GM23338 (cell line): ENCODE measurements at regions not wholly inside any gene's neighbourhood (a gene's known extent, or its start where the extent isn't known, plus 50 kb on each side); places are given as distances from the start of the nearest gene placed in this dataset.

Source experiments
- ATAC-seq: fragments of 200-7000 bp; cut with Tn5 transposase; 3 replicates; pipeline ENCODE4 v1.9.1; 2020
- DNase-seq: peaks from one replicate; pipeline ENCODE4 v3.0.0-alpha.2; 2015; ENCODE audit warnings: low spot score
- H2AFZ ChIP-seq: fragments of 200-600 bp; sonication (generic); 2 replicates; pipeline ENCODE4 v1.8.0; 2016; ENCODE audit warnings: antibody characterized with exemption, mild to moderate bottlenecking, moderate library complexity
- H3F3A ChIP-seq: fragments of 200-600 bp; sonication (generic); replicated peaks from 2 replicates; pipeline ENCODE4 v1.8.0; 2017; ENCODE audit warnings: antibody characterized with exemption, mixed run types, low read depth
- H3K27ac ChIP-seq: fragments of 200-600 bp; sonication (generic); 2 replicates; pipeline ENCODE4 v1.6.1; 2016; ENCODE audit warnings: low read depth
- H3K27me3 ChIP-seq: fragments of 200-600 bp; sonication (generic); 2 replicates; pipeline ENCODE4 v1.8.0; 2016; ENCODE audit warnings: mild to moderate bottlenecking, mixed run types, moderate library complexity; ENCODE audit not compliant: insufficient read depth
- H3K36me3 ChIP-seq: fragments of 200-600 bp; sonication (generic); 2 replicates; pipeline ENCODE4 v1.8.0; 2016; ENCODE audit warnings: mild to moderate bottlenecking; ENCODE audit not compliant: insufficient read depth
- H3K4me1 ChIP-seq: fragments of 200-600 bp; sonication (generic); 2 replicates; pipeline ENCODE4 v1.8.0; 2016; ENCODE audit warnings: mild to moderate bottlenecking, moderate library complexity; ENCODE audit not compliant: insufficient read depth
- H3K4me2 ChIP-seq: fragments of 200-600 bp; sonication (generic); 2 replicates; pipeline ENCODE4 v1.7.1; 2017; ENCODE audit warnings: mixed run types
- H3K4me3 ChIP-seq: fragments of 200-600 bp; sonication (generic); 2 replicates; pipeline ENCODE4 v1.6.1; 2016; ENCODE audit warnings: mixed run types
- H3K79me2 ChIP-seq: fragments of 200-600 bp; sonication (generic); replicated peaks from 2 replicates; pipeline ENCODE4 v1.8.0; 2017; ENCODE audit warnings: mild to moderate bottlenecking; ENCODE audit not compliant: insufficient read depth
- H3K9me2 ChIP-seq: fragments of 200-600 bp; sonication (generic); 2 replicates; pipeline ENCODE4 v1.8.0; 2017; ENCODE audit not compliant: insufficient read depth
- H4K20me1 ChIP-seq: fragments of 200-600 bp; sonication (generic); replicated peaks from 2 replicates; pipeline ENCODE4 v1.8.0; 2017; ENCODE audit warnings: mild to moderate bottlenecking; ENCODE audit not compliant: insufficient read depth
- H3K27ac Mint-ChIP-seq: 2 replicates; pipeline ENCODE4 v1.8.0; 2020; ENCODE audit warnings: inconsistent platforms, mild to moderate bottlenecking, moderate library complexity, mixed read lengths
- H3K27me3 Mint-ChIP-seq: 3 replicates; pipeline ENCODE4 v1.8.0; 2022; ENCODE audit warnings: low read depth, mild to moderate bottlenecking, moderate library complexity, mixed read lengths, inconsistent platforms; ENCODE audit not compliant: insufficient read depth, poor library complexity
- H3K36me3 Mint-ChIP-seq: 3 replicates; pipeline ENCODE4 v1.8.0; 2021; ENCODE audit warnings: low read depth, mild to moderate bottlenecking, inconsistent platforms, moderate library complexity, mixed read lengths
- H3K4me1 Mint-ChIP-seq: 3 replicates; pipeline ENCODE4 v1.8.0; 2020; ENCODE audit warnings: mild to moderate bottlenecking, inconsistent platforms, mixed read lengths
- H3K4me3 Mint-ChIP-seq: 3 replicates; pipeline ENCODE4 v1.8.0; 2021; ENCODE audit warnings: moderate library complexity, mild to moderate bottlenecking, inconsistent platforms, mixed read lengths
- H3K9me3 Mint-ChIP-seq: 3 replicates; pipeline ENCODE4 v1.8.0; 2020; ENCODE audit warnings: moderate library complexity, mild to moderate bottlenecking, inconsistent platforms, mixed read lengths
- ZNF114 ChIP-seq: fragments of 250-450 bp; sonication (Bioruptor Pico); IDR thresholded peaks from 2 replicates; pipeline ENCODE4 v1.5.0; 2020; ENCODE audit warnings: mild to moderate bottlenecking, moderate library complexity
- ZNF462 ChIP-seq: fragments of 250-450 bp; sonication (Bioruptor Pico); IDR thresholded peaks from 2 replicates; pipeline ENCODE4 v1.5.0; 2020; ENCODE audit warnings: mild to moderate bottlenecking, moderate library complexity
- TF ChIP-seq, protein P1 (sequence below), 2 experiments: fragments of 200-600 bp in 1 of 2; sonication (generic) in 1 of 2; conservative IDR thresholded peaks; 2 replicates each; pipeline versions ENCODE4 v1.5.1 to v1.6.1; 2016 to 2017; ENCODE audit warnings: antibody characterized with exemption in 2 of 2, low read depth in 2 of 2, mild to moderate bottlenecking in 2 of 2, moderate library complexity in 1 of 2

DNA sequence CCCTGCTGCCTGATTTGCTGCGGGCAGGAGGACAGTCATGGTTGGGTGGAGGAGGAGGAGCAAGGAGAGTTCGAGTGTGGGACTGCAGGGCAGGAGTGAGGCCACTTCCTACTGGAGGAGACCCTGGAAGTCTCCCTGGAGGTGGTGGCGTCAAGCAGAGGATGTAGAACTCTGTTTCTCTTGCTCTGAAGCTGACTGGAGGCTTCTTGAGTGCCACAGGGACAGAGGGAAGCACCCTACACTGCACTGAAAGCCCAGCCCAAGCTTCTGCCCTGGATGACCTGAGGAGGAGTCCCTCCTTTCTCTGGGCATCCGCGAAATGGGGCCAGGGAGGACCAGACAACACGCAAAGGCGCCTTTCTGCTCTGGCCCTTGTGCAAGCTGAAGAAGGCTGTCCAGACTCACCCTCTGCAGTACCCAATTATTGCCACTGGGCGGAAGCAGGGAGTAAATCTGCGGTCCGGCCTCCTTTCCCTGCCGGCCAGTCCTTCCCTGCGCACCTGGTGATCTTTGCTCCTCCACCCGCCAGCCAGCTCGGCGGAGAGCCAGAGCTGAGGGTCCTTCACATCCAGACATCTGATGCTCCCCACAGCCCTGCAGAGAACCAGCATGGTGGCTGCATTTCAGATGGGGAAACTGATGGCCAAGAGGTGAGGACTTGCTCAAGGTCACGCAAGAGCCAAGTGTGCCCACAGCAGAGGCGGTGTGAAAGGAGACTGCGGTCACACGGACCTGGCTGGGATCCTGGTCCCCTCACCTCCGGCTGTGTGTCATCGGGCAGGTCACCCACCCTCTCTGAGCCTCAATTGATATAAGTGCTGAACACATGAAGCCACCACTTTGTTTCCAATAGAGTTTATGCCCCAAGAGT is 207.1 kb downstream of the TBC1D2B start:
- no peaks in the 10 kb centered on the region; the same call in 1 of the 2 replicates for H3K4me1 ChIP-seq
- H2AFZ ChIP-seq, result no peak overlapping the region
- Mint-ChIP-seq H3K4me1 (peaks cover 9% of the 10 kb centered on the region), H3K36me3 (no peaks in the 10 kb centered on the region; the same call in 2 of the 3 replicates), H3K27ac (no peak overlapping the region), H3K9me3 (no peaks in the 10 kb centered on the region), H3K4me3 (no peak overlapping the region), H3K27me3 (peaks cover 20% of the 10 kb centered on the region)
- peak; percentile 73 for ATAC-seq
- H3K79me2 ChIP-seq, result no peaks in the 10 kb centered on the region
- no peaks in the 10 kb centered on the region for H3K27me3 ChIP-seq
- TF ChIP-seq ZNF114 (CRISPR knock-in tag), result no peak
- no peak for TF ChIP-seq ZNF462 (CRISPR knock-in tag)
- TF ChIP-seq, protein P1, sequence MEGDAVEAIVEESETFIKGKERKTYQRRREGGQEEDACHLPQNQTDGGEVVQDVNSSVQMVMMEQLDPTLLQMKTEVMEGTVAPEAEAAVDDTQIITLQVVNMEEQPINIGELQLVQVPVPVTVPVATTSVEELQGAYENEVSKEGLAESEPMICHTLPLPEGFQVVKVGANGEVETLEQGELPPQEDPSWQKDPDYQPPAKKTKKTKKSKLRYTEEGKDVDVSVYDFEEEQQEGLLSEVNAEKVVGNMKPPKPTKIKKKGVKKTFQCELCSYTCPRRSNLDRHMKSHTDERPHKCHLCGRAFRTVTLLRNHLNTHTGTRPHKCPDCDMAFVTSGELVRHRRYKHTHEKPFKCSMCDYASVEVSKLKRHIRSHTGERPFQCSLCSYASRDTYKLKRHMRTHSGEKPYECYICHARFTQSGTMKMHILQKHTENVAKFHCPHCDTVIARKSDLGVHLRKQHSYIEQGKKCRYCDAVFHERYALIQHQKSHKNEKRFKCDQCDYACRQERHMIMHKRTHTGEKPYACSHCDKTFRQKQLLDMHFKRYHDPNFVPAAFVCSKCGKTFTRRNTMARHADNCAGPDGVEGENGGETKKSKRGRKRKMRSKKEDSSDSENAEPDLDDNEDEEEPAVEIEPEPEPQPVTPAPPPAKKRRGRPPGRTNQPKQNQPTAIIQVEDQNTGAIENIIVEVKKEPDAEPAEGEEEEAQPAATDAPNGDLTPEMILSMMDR (conservative IDR thresholded peaks at IDR 0.05; ENCODE audit: low read depth in 2 of 2), result peak; percentile 59 to 82
- DNase-seq, result peak; percentile 90
- H3K36me3 ChIP-seq, result no peaks in the 10 kb centered on the region
- no peak overlapping the region for H3K27ac ChIP-seq
- no peaks in the 10 kb centered on the region for H4K20me1 ChIP-seq
- H3K4me2 ChIP-seq, result no peak overlapping the region
- no peak overlapping the region for H3K4me3 ChIP-seq
- no peaks in the 10 kb centered on the region for H3F3A ChIP-seq
- H3K9me2 ChIP-seq, result no peaks in the 10 kb centered on the region
